DMS114 treated with DMSO at 0.1 percent for 48 hours (cell line): ENCODE measurements at regions not wholly inside any gene's neighbourhood (a gene's known extent, or its start where the extent isn't known, plus 50 kb on each side); places are given as distances from the start of the nearest gene placed in this dataset.

Experiments
- DNase-seq: peaks from one replicate; lab custom pipeline; 2025; ENCODE audit not compliant: unreplicated experiment; lab: John Stamatoyannopoulos, UW

- no peak for DNase-seq
Measured at GRCh38 chr18:67682516-67682915, 166.0 kb upstream of the DSEL start.

GRCh38 chr18:67677489-67677888, 161.0 kb upstream of the DSEL start:
- no peak for DNase-seq

GRCh38 chr18:67672716-67673115, 156.2 kb upstream of the DSEL start:
- DNase-seq: no peak

- DNase-seq: no peak
Measured at GRCh38 chr18:67672155-67672554, 155.6 kb upstream of the DSEL start.

- DNase-seq: no peak
Measured at GRCh38 chr18:67670024-67670543, 153.6 kb upstream of the DSEL start.

- no peak for DNase-seq
Measured at GRCh38 chr18:67665266-67665665, 148.7 kb upstream of the DSEL start.

- DNase-seq: no peak
Measured at GRCh38 chr18:67662996-67663395, 146.5 kb upstream of the DSEL start.

- no peak for DNase-seq
Measured at GRCh38 chr18:67661555-67661954, 145.0 kb upstream of the DSEL start.

- DNase-seq: no peak
Measured at GRCh38 chr18:67654101-67654500, 137.6 kb upstream of the DSEL start.

GRCh38 chr18:67652288-67652687, 135.8 kb upstream of the DSEL start:
- no peak for DNase-seq

- no peak for DNase-seq
Measured at GRCh38 chr18:67651438-67651837, 134.9 kb upstream of the DSEL start.

- no peak for DNase-seq
Measured at GRCh38 chr18:67650686-67651385, 134.3 kb upstream of the DSEL start.

GRCh38 chr18:67646890-67647289, 130.4 kb upstream of the DSEL start:
- no peak for DNase-seq

- DNase-seq: no peak
Measured at GRCh38 chr18:67644226-67644625, 127.7 kb upstream of the DSEL start.

- no peak for DNase-seq
Measured at GRCh38 chr18:67639872-67640271, 123.4 kb upstream of the DSEL start.

- no peak for DNase-seq
Measured at GRCh38 chr18:67636597-67637385, 120.3 kb upstream of the DSEL start.

- DNase-seq: no peak
Measured at GRCh38 chr18:67634631-67635338, 118.3 kb upstream of the DSEL start.

GRCh38 chr18:67633939-67634338, 117.4 kb upstream of the DSEL start:
- no peak for DNase-seq

GRCh38 chr18:67621906-67622305, 105.4 kb upstream of the DSEL start:
- DNase-seq: no peak

GRCh38 chr18:67621049-67621713, 104.7 kb upstream of the DSEL start:
- no peak for DNase-seq

GRCh38 chr18:67618061-67618460, 101.5 kb upstream of the DSEL start:
- no peak for DNase-seq
